Transverse colon (tissue), 4 donors: ENCODE measurements at regions not wholly inside any gene's neighbourhood (a gene's known extent, or its start where the extent isn't known, plus 50 kb on each side); places are given as distances from the start of the nearest gene placed in this dataset.
"Not testable (repeated sequence)": the region's sequence is repeated elsewhere in the genome, so short reads cannot be mapped to it uniquely, and the experiment has no call there.

ENCODE experiments used
- DNase-seq: peaks from one replicate; pipeline ENCODE4 v3.0.0-alpha.2; 2019
- H3K27ac ChIP-seq, 4 donors: fragments of 200-600 bp; sonication (generic); 2 replicates each; pipeline ENCODE4 v1.5.1; 2016 to 2018; ENCODE audit warnings: inconsistent platforms in 4 of 4
- H3K27me3 ChIP-seq: fragments of 200-600 bp; sonication (generic); 2 replicates; pipeline ENCODE4 v1.5.1; 2017; ENCODE audit warnings: inconsistent platforms
- H3K36me3 ChIP-seq, 4 donors: fragments of 200-600 bp; sonication (generic); 2 replicates each; pipeline ENCODE4 v1.5.1; 2017 to 2019; ENCODE audit warnings: inconsistent platforms in 4 of 4
- H3K4me1 ChIP-seq, 4 donors: fragments of 200-600 bp; sonication (generic); 2 replicates each; pipeline ENCODE4 v1.5.1; 2017 to 2020; ENCODE audit warnings: inconsistent platforms in 4 of 4
- H3K4me3 ChIP-seq, 4 donors: fragments of 200-600 bp; sonication (generic); 1 replicate in 1 of 4; 2 replicates in 3 of 4; pipeline versions ENCODE4 v1.5.1 to v1.6.1; 2017 to 2019; ENCODE audit warnings: inconsistent platforms in 4 of 4
- H3K9me3 ChIP-seq, 2 donors: fragments of 200-600 bp; sonication (generic); 2 replicates each; pipeline ENCODE4 v1.5.1; 2017 to 2019; ENCODE audit warnings: inconsistent platforms in 2 of 2
- EP300 ChIP-seq: sonication (generic); formaldehyde crosslinking; IDR thresholded peaks from one replicate; pipeline ENCODE4 v1.6.1; 2017; ENCODE audit warnings: antibody characterized with exemption, low read depth
- POLR2A ChIP-seq: fragments of 450-650 bp; IDR thresholded peaks from one replicate; pipeline ENCODE4 v1.6.1; 2016; ENCODE audit warnings: antibody characterized with exemption, mild to moderate bottlenecking, moderate library complexity
- POLR2AphosphoS5 ChIP-seq, 3 donors: sonication (generic); formaldehyde crosslinking; IDR thresholded peaks; one replicate each; pipeline ENCODE4 v1.6.1; 2016; ENCODE audit warnings: antibody characterized with exemption in 3 of 3
- WGBS, 2 donors: methylation state at CpG; one replicate each; pipeline ENCODE4 v1.1.5; 2018; ENCODE audit warnings: low coverage in 1 of 2; 5-methylcytosine and 5-hydroxymethylcytosine counted together
- in situ Hi-C, 4 donors: fragments of 200-750 bp; cut with MboI; loops; one replicate each; pipeline versions ENCODE4 v1.15.0 to v1.15.1; 2017; ENCODE audit warnings: low sequenced_read_pairs in 3 of 4, low pct_ligation_motif_present in 1 of 4, low pct_unique_long_range_greater_than_20kb in 1 of 4
- intact Hi-C: fragments of 100-400 bp; cut with DNase I; formaldehyde crosslinking; loops from one replicate; pipeline ENCODE4 v1.15.1; 2023; ENCODE audit warnings: low total_unique reads
- TF ChIP-seq, protein P1 (sequence below), 5 experiments: fragments of 200-600 bp in 3 of 5; fragments of 450-650 bp in 2 of 5; sonication (generic) in 3 of 5; IDR thresholded peaks; 1 replicate in 2 of 5; 2 replicates in 3 of 5; pipeline ENCODE4 v1.5.1; 2016 to 2017; ENCODE audit warnings: antibody characterized with exemption in 5 of 5, inconsistent platforms in 3 of 5, mild to moderate bottlenecking in 2 of 5, moderate library complexity in 1 of 5

DNA sequence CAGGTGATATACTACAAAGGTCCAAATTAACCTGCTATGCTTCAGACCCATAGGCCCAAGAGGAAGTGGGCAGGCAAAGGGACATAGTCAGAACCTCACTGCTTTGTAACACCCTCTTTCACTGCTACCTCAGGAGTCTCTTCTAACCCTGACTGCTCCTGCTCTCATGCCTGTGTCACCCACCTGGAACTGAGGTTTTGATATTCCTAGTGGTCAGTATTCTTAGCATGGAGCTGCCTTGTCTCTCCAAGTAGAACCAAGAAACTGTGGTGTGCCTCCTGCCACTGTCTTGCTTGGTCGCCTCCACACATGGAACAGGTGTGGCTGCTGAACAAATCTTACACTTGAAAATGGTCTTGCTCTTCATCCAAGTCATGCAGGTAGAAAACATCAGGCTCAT, 677.5 kb downstream of the XPNPEP1 start:
- H3K36me3 ChIP-seq: no peaks in the 10 kb centered on the region
- intact Hi-C loops (no loop called here), in situ Hi-C loops (no loop called here)
- 78% methylated on average over 1 of the region's 1 CpG; no CpG with 5 or more reads in 1 of the 2 donors for WGBS, 2 donors
- H3K9me3 ChIP-seq: no peaks in the 10 kb centered on the region
- DNase-seq: no peak
- H3K27me3 ChIP-seq: no peaks in the 10 kb centered on the region
- H3K27ac ChIP-seq: no peak overlapping the region
- no peak overlapping the region for H3K4me3 ChIP-seq
- TF ChIP-seq POLR2AphosphoS5 (IDR thresholded peaks at IDR 0.05) (no peak), POLR2A (no peak), EP300 (no peak)
- TF ChIP-seq, protein P1, sequence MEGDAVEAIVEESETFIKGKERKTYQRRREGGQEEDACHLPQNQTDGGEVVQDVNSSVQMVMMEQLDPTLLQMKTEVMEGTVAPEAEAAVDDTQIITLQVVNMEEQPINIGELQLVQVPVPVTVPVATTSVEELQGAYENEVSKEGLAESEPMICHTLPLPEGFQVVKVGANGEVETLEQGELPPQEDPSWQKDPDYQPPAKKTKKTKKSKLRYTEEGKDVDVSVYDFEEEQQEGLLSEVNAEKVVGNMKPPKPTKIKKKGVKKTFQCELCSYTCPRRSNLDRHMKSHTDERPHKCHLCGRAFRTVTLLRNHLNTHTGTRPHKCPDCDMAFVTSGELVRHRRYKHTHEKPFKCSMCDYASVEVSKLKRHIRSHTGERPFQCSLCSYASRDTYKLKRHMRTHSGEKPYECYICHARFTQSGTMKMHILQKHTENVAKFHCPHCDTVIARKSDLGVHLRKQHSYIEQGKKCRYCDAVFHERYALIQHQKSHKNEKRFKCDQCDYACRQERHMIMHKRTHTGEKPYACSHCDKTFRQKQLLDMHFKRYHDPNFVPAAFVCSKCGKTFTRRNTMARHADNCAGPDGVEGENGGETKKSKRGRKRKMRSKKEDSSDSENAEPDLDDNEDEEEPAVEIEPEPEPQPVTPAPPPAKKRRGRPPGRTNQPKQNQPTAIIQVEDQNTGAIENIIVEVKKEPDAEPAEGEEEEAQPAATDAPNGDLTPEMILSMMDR (IDR thresholded peaks at IDR 0.05): no peak
- H3K4me1 ChIP-seq: peaks cover 0 to 9% (median 4%) of the 10 kb centered on the region in 4 donors

DNA sequence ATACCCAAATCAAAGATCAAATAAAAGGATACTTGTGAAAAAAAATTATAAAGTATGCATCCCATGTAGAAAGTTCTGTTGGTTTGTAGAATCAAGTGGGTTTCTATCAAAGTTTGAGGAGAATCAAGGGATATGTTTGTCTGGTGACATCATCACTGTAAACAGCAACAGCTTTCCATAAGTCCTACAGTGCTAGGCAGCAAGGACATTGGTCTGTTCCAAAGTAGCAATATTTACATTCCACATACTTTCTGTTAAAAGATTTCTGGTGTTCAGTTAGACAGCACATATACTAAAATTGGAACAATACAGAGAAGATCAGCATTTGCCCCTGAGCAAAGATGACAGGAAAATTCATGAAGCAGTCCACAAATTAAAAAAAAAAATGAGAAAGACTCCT, 683.9 kb downstream of the XPNPEP1 start:
- intact Hi-C loops: no loop called here
- Histone ChIP-seq H3K4me3 (no peak overlapping the region), H3K9me3 (no peaks in the 10 kb centered on the region), H3K36me3 (no peaks in the 10 kb centered on the region), H3K27ac (no peak overlapping the region), H3K27me3 (no peaks in the 10 kb centered on the region), H3K4me1 (peaks cover 0 to 4% (median 0%) of the 10 kb centered on the region in 4 donors)
- DNase-seq: no peak
- TF ChIP-seq, protein P1 (IDR thresholded peaks at IDR 0.05): no peak
- no peak for TF ChIP-seq EP300
- no peak for TF ChIP-seq POLR2AphosphoS5 (IDR thresholded peaks at IDR 0.05)
- no peak for TF ChIP-seq POLR2A
- in situ Hi-C loops: no loop called here

DNA sequence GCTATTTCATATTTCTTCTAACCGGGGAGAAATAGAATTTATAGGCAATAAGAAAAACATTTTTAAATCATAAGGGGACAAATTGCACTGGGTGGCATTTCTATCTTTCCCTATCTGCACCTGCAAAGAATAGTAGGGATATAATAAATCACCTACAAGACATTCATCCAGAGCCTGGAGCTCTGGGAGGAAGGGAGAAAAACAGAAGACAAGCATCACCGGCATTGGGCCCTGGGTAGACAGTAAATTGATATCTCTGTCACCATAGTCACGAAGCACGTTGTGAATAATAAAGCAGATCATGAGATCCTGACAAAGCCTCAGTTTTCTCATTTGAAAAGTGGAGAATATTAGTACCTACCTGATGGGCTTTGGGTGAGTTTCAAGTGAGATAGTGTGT, 685.6 kb downstream of the XPNPEP1 start:
- H3K36me3 ChIP-seq: no peaks in the 10 kb centered on the region
- H3K27me3 ChIP-seq: no peaks in the 10 kb centered on the region
- no peak for DNase-seq
- in situ Hi-C loops: no loop called here
- H3K27ac ChIP-seq: no peak overlapping the region
- no peaks in the 10 kb centered on the region for H3K9me3 ChIP-seq
- no peak for TF ChIP-seq POLR2AphosphoS5 (IDR thresholded peaks at IDR 0.05)
- TF ChIP-seq POLR2A: no peak
- no peak for TF ChIP-seq EP300
- TF ChIP-seq, protein P1 (IDR thresholded peaks at IDR 0.05): no peak
- peaks cover 0 to 4% (median 0%) of the 10 kb centered on the region in 4 donors for H3K4me1 ChIP-seq
- WGBS, 2 donors: 54 to 60% methylated on average over 4 of the region's 4 CpGs
- no peak overlapping the region for H3K4me3 ChIP-seq
- intact Hi-C loops: no loop called here

DNA sequence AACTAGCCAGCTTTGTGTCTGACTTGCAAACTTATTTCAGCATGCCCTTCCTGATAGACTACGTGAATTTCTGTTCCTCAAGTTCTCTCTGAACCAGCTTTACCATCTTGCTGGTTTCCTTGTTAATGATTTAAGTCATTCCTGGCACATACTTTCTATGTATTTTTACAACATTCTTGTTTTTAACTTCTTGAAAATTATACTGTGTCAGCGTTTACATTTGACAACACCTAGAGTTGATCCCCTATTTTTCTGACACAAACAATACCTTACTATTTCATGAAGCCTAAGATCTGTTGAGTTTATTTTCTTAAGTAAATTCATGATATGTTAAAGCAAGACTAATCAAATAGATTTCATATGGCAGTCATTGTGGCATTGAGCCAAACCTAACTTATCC, 686.3 kb downstream of the XPNPEP1 start:
- in situ Hi-C loops (no loop called here), intact Hi-C loops (no loop called here)
- TF ChIP-seq POLR2AphosphoS5 (IDR thresholded peaks at IDR 0.05) (no peak), POLR2A (no peak), EP300 (no peak)
- TF ChIP-seq, protein P1 (IDR thresholded peaks at IDR 0.05): no peak
- Histone ChIP-seq H3K4me3 (no peak overlapping the region), H3K27ac (no peak overlapping the region), H3K36me3 (no peaks in the 10 kb centered on the region), H3K9me3 (no peaks in the 10 kb centered on the region), H3K27me3 (no peaks in the 10 kb centered on the region), H3K4me1 (peaks cover 0 to 4% (median 0%) of the 10 kb centered on the region in 4 donors)
- 43 to 74% methylated on average over 2 of the region's 2 CpGs for WGBS, 2 donors
- DNase-seq: no peak

DNA sequence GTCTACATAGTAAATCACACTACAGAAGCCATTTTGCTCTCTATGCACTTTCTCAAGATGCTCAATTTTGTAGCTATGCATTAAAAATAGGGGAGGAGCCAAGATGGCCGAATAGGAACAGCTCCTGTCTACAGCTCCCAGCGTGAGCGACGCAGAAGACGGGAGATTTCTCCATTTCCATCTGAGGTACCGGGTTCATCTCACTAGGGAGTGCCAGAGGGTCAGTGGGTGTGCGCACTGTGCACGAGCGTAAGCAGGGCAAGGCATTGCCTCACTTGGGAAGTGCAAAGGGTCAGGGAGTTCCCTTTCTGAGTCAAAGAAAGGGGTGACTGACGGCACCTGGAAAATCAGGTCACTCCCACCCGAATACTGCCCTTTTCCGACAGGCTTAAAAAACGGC, 699.8 kb downstream of the XPNPEP1 start:
- H3K4me1 ChIP-seq, H3K36me3 ChIP-seq, intact Hi-C loops, H3K4me3 ChIP-seq, H3K27me3 ChIP-seq, in situ Hi-C loops, DNase-seq, H3K27ac ChIP-seq, H3K9me3 ChIP-seq: not testable (repeated sequence)
- 95 to 100% methylated on average over 4 to 13 of the region's 13 CpGs for WGBS, 2 donors
